Spleen (tissue), 11 donors: ENCODE measurements at regions not wholly inside any gene's neighbourhood (a gene's known extent, or its start where the extent isn't known, plus 50 kb on each side); places are given as distances from the start of the nearest gene placed in this dataset.

Source experiments
- DNase-seq: peaks from one replicate; pipeline ENCODE4 v3.0.0-alpha.2; 2020
- H3K27ac ChIP-seq, 8 donors: fragments of 200-600 bp; sonication (generic) in 7 of 8; 1 replicate in 4 of 8; 2 replicates in 4 of 8; pipeline versions ENCODE4 v1.5.0 to v1.8.0; 2016 to 2021; ENCODE audit warnings: inconsistent platforms in 4 of 8, mild to moderate bottlenecking in 4 of 8, moderate library complexity in 1 of 8
- H3K27me3 ChIP-seq, 7 donors: fragments of 200-600 bp; sonication (generic) in 6 of 7; replicated peaks in 1 of 7; 1 replicate in 4 of 7; 2 replicates in 3 of 7; pipeline versions ENCODE4 v1.5.0 to v1.8.0; 2016 to 2021; ENCODE audit warnings: inconsistent platforms in 3 of 7, mild to moderate bottlenecking in 1 of 7
- H3K36me3 ChIP-seq, 6 donors: fragments of 200-600 bp; sonication (generic) in 5 of 6; 1 replicate in 4 of 6; 2 replicates in 2 of 6; pipeline versions ENCODE4 v1.5.0 to v1.8.0; 2016 to 2021; ENCODE audit warnings: inconsistent platforms in 2 of 6
- H3K4me1 ChIP-seq, 6 donors: fragments of 200-600 bp; sonication (generic) in 5 of 6; 1 replicate in 3 of 6; 2 replicates in 3 of 6; pipeline versions ENCODE4 v1.5.0 to v1.8.0; 2016 to 2021; ENCODE audit warnings: inconsistent platforms in 3 of 6
- H3K4me3 ChIP-seq, 8 donors: fragments of 200-600 bp; sonication (generic) in 7 of 8; 1 replicate in 4 of 8; 2 replicates in 4 of 8; pipeline versions ENCODE4 v1.5.0 to v1.8.0; 2016 to 2021; ENCODE audit warnings: inconsistent platforms in 4 of 8, mild to moderate bottlenecking in 4 of 8, moderate library complexity in 2 of 8
- H3K9me3 ChIP-seq, 8 donors: fragments of 200-600 bp; sonication (generic) in 7 of 8; 1 replicate in 4 of 8; 2 replicates in 4 of 8; pipeline versions ENCODE4 v1.5.0 to v1.8.0; 2016 to 2021; ENCODE audit warnings: inconsistent platforms in 4 of 8
- POLR2A ChIP-seq, 3 donors: fragments of 450-650 bp; IDR thresholded peaks; one replicate each; pipeline ENCODE4 v1.5.1; 2017; ENCODE audit warnings: antibody characterized with exemption in 3 of 3, mild to moderate bottlenecking in 1 of 3
- POLR2AphosphoS5 ChIP-seq, 3 donors: sonication (generic); formaldehyde crosslinking; IDR thresholded peaks; one replicate each; pipeline ENCODE4 v1.5.1; 2017; ENCODE audit warnings: antibody characterized with exemption in 3 of 3
- WGBS, 5 donors: extraction: QIAGEN DNeasy Blood & Tissue Kit in 3 of 5; methylation state at CpG; one replicate each; pipeline versions ENCODE4 v1.1.5 to v1.1.7; 2013 to 2018; 5-methylcytosine and 5-hydroxymethylcytosine counted together
- intact Hi-C: fragments of 100-400 bp; cut with DNase I; formaldehyde crosslinking; loops from one replicate; pipeline ENCODE4 v1.15.0; 2023; ENCODE audit warnings: low total_unique reads
- TF ChIP-seq, protein P1 (sequence below), 11 experiments: fragments of 200-600 bp in 7 of 11; fragments of 450-650 bp in 4 of 11; sonication (generic) in 4 of 11; IDR thresholded peaks in 8 of 11; conservative IDR thresholded peaks in 3 of 11; 1 replicate in 7 of 11; 2 replicates in 4 of 11; pipeline versions ENCODE4 v1.4.0 to v1.8.0; 2016 to 2021; ENCODE audit warnings: antibody characterized with exemption in 11 of 11, inconsistent platforms in 4 of 11, mild to moderate bottlenecking in 1 of 11
- donor health status: healthy with polysubstance abuse.
- donor health status: DM: no; HTN: no; CAD: no; lungs with moderate emphysema.
- donor health status: DM: no; HTN: no; CAD: no.
- donor health status: Bipolar disorder and iron deficiency.
- donor health status: healthy.
- donor health status: DM: no; HTN: no; CAD: no.
- donor health status: DM: yes; HTN: yes; CAD: no.

DNA sequence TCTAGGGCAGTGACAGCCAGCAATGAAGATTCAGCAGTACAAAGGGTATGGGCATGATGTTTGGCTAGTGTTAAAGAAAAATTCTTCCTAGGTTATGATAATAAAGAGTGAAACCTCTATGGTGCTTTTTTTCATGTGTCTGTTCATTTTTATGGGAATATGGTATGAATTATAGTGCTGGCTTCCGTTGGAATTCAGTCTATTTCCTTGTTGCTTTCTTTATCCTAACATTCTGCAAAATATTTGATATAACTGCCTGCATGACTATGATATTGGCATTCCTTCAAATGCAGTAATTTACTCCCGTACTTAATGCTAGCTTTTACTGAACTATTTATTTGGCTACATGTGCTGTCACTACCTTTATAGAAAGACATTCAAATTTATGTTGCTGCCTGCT is 57.6 kb upstream of the ATP11B start:
- no peak overlapping the region for H3K4me3 ChIP-seq
- no peaks in the 10 kb centered on the region for H3K9me3 ChIP-seq
- H3K36me3 ChIP-seq: no peaks in the 10 kb centered on the region
- TF ChIP-seq POLR2A (IDR thresholded peaks at IDR 0.05) (no peak), POLR2AphosphoS5 (IDR thresholded peaks at IDR 0.05) (no peak)
- TF ChIP-seq, protein P1, sequence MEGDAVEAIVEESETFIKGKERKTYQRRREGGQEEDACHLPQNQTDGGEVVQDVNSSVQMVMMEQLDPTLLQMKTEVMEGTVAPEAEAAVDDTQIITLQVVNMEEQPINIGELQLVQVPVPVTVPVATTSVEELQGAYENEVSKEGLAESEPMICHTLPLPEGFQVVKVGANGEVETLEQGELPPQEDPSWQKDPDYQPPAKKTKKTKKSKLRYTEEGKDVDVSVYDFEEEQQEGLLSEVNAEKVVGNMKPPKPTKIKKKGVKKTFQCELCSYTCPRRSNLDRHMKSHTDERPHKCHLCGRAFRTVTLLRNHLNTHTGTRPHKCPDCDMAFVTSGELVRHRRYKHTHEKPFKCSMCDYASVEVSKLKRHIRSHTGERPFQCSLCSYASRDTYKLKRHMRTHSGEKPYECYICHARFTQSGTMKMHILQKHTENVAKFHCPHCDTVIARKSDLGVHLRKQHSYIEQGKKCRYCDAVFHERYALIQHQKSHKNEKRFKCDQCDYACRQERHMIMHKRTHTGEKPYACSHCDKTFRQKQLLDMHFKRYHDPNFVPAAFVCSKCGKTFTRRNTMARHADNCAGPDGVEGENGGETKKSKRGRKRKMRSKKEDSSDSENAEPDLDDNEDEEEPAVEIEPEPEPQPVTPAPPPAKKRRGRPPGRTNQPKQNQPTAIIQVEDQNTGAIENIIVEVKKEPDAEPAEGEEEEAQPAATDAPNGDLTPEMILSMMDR (IDR thresholded peaks at IDR 0.05 in 8 of 11, conservative IDR thresholded peaks at IDR 0.05 in 3 of 11): no peak
- H3K4me1 ChIP-seq: no peaks in the 10 kb centered on the region
- DNase-seq: no peak
- intact Hi-C loops: no loop called here
- H3K27me3 ChIP-seq: peaks cover 0 to 6% (median 0%) of the 10 kb centered on the region in 7 donors
- 39 to 80% (median 65%) methylated on average over 2 of the region's 2 CpGs for WGBS, 5 donors
- no peak overlapping the region for H3K27ac ChIP-seq

DNA sequence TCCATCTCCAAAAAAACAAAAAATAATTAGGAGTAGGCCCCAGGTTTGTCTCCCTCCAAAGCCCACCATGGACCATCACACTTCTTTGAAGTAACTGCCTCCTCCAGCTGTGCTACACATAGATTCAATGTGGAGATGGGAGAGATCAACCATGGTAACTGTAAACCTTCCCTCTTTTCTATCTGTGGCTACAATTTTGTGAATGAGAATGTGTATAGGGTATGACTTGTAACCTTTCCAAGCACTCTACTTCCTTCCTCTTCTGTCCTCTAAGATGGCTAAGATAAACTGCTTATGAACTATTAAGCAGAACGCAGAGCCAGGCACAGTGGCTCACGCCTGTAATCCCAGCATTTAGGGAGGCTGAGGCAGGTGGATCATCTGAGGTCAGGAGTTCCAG is 55.5 kb upstream of the ATP11B start:
- WGBS, 5 donors: 38 to 56% (median 50%) methylated on average over 2 of the region's 2 CpGs

DNA sequence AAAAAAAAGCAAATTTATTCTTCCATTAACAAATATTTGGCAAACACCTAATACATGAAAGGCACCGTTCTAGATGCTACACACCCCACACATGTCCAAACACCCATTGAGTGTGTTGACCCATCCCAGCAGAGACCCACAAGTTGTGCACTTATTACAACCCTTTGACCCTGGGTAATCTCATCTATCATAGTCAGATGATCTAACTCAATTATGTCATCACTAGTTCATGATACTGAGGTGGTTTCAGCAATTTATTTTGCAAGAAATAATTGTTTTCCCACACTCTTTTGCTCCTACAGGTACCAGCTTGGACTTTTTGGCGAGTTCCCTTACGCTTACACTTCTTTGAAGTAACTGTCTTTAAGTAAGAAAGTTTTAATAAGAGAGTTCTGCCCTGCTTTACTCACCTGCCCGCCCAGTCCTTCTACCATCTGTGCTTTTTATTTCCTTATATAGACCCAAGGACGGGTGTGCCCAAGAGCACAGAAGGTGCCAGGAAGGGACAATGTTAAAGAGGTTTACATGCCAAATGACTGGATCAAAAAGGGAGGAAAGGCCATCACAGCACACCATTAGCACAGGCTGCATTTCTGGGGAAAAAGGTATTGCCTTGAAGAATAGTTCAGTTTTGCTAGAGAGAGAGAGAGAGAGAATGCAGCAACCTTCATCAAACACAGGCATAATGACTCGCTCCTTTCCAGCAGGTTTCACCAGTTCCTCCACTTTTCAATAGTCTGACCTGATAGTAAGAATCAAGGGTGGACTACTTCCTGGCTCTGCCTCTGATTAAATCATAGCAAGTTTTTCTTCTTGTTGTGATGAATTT is 54.5 kb upstream of the ATP11B start:
- Histone ChIP-seq H3K27me3 (peaks cover 0 to 6% (median 0%) of the 10 kb centered on the region in 7 donors), H3K36me3 (no peaks in the 10 kb centered on the region), H3K9me3 (no peaks in the 10 kb centered on the region), H3K4me1 (no peaks in the 10 kb centered on the region), H3K4me3 (no peak overlapping the region), H3K27ac (no peak overlapping the region)
- DNase-seq: no peak
- TF ChIP-seq, protein P1 (IDR thresholded peaks at IDR 0.05 in 8 of 11, conservative IDR thresholded peaks at IDR 0.05 in 3 of 11): no peak
- TF ChIP-seq POLR2AphosphoS5 (IDR thresholded peaks at IDR 0.05): no peak
- no peak for TF ChIP-seq POLR2A (IDR thresholded peaks at IDR 0.05)
- WGBS, 5 donors: 77 to 88% (median 84%) methylated on average over 6 of the region's 6 CpGs
- intact Hi-C loops: no loop called here

More for the DNA sequence above, 55.5 kb upstream of the ATP11B start:
- Histone ChIP-seq H3K27me3 (peaks cover 0 to 6% (median 0%) of the 10 kb centered on the region in 7 donors), H3K27ac (no peak overlapping the region), H3K4me1 (no peaks in the 10 kb centered on the region), H3K36me3 (no peaks in the 10 kb centered on the region), H3K9me3 (no peaks in the 10 kb centered on the region), H3K4me3 (no peak overlapping the region)
- intact Hi-C loops: no loop called here
- no peak for DNase-seq
- no peak for TF ChIP-seq POLR2A (IDR thresholded peaks at IDR 0.05)
- TF ChIP-seq, protein P1 (IDR thresholded peaks at IDR 0.05 in 8 of 11, conservative IDR thresholded peaks at IDR 0.05 in 3 of 11): no peak
- no peak for TF ChIP-seq POLR2AphosphoS5 (IDR thresholded peaks at IDR 0.05)

DNA sequence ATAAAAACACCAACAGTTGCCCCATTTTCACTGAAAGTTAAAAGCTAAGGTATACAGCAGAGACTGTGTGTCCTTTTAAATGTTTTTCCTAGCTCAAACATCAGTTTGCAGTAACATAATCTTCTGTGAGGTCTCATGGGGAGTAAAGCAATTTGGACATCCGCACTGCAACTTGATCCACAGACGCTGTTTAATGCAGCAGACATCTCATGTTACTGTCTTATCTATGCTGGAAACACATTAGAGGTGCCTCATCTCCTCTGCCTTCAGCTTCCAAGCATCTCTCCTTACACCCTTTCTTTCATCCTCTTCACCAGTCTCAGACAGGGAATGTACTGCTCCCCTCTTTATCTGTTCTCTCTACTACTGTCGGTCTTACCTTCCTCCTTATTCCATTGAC is 53.7 kb upstream of the ATP11B start:
- Histone ChIP-seq H3K27ac (no peak overlapping the region), H3K27me3 (peaks cover 0 to 6% (median 0%) of the 10 kb centered on the region in 7 donors), H3K36me3 (no peaks in the 10 kb centered on the region), H3K4me3 (no peak overlapping the region), H3K9me3 (no peaks in the 10 kb centered on the region), H3K4me1 (no peaks in the 10 kb centered on the region)
- DNase-seq: no peak
- 65 to 81% (median 74%) methylated on average over 3 of the region's 3 CpGs for WGBS, 5 donors
- intact Hi-C loops: no loop called here
- TF ChIP-seq, protein P1 (IDR thresholded peaks at IDR 0.05 in 8 of 11, conservative IDR thresholded peaks at IDR 0.05 in 3 of 11): no peak
- TF ChIP-seq POLR2AphosphoS5 (IDR thresholded peaks at IDR 0.05): no peak
- TF ChIP-seq POLR2A (IDR thresholded peaks at IDR 0.05): no peak
